H1 (cell line): ENCODE measurements at regions not wholly inside any gene's neighbourhood (a gene's known extent, or its start where the extent isn't known, plus 50 kb on each side); places are given as distances from the start of the nearest gene placed in this dataset.

Experiments
- CHD7 ChIP-seq: fragments of 300-600 bp; sonication (generic); IDR thresholded peaks from 2 replicates; pipeline ENCODE4 v1.7.1; 2012; ENCODE audit warnings: low read length, moderate library complexity, mild to moderate bottlenecking, inconsistent platforms; ENCODE audit not compliant: insufficient replicate concordance
- MAFK ChIP-seq: IDR thresholded peaks from 2 replicates; pipeline ENCODE4 v1.6.1; 2012; ENCODE audit warnings: low read depth, mild to moderate bottlenecking, improper control_type of control experiment, low read length

- TF ChIP-seq CHD7 (no peak), MAFK (peak; percentile 60; the same call in 1 of the 2 replicates)
These were observed 134.2 kb downstream of the EIF4E start (continued) for GRCh38 chr4:98794565-98795205.
